ENCODE measurements at regions not wholly inside any gene's neighbourhood (a gene's known extent, or its start where the extent isn't known, plus 50 kb on each side); places are given as distances from the start of the nearest gene placed in this dataset.

- no peak for DNase-seq
- Histone ChIP-seq H3K4me3 (ENCODE audit: low read depth, low read length) (no peak overlapping the region), H3K36me3 (replicated peaks) (no peaks in the 10 kb centered on the region), H3K27me3 (replicated peaks) (peaks cover 4% of the 10 kb centered on the region), H3K27ac (no peak overlapping the region)
- no peak for TF ChIP-seq CTCF (IDR thresholded peaks at IDR 0.05; ENCODE audit: low read depth, low read length, missing control alignments)
- in situ Hi-C loops (cut with HindIII; ENCODE audit: low pct_ligation_motif_present, low sequenced_read_pairs) = no loop called here
Observed at GRCh38 chr15:38781196-38781595, 216.6 kb upstream of the RASGRP1 start.

GRCh38 chr15:38782156-38782555, 217.5 kb upstream of the RASGRP1 start:
- in situ Hi-C loops (cut with HindIII; ENCODE audit: low pct_ligation_motif_present, low sequenced_read_pairs) = no loop called here

GRCh38 chr15:38788918-38789317, 224.3 kb upstream of the RASGRP1 start:
- no peak overlapping the region for H3K27ac ChIP-seq
- H3K27me3 ChIP-seq (replicated peaks) = no peaks in the 10 kb centered on the region
- DNase-seq = no peak
- no peak for TF ChIP-seq CTCF (IDR thresholded peaks at IDR 0.05; ENCODE audit: low read depth, low read length, missing control alignments)
- H3K4me3 ChIP-seq (ENCODE audit: low read depth, low read length) = no peak overlapping the region
- H3K36me3 ChIP-seq (replicated peaks) = no peaks in the 10 kb centered on the region
- in situ Hi-C loops (cut with HindIII; ENCODE audit: low pct_ligation_motif_present, low sequenced_read_pairs) = no loop called here

More at GRCh38 chr15:38782156-38782555, 217.5 kb upstream of the RASGRP1 start:
- no peak for TF ChIP-seq CTCF (IDR thresholded peaks at IDR 0.05; ENCODE audit: low read depth, low read length, missing control alignments)
- Histone ChIP-seq H3K27ac (no peak overlapping the region), H3K4me3 (ENCODE audit: low read depth, low read length) (no peak overlapping the region), H3K27me3 (replicated peaks) (peaks cover 4% of the 10 kb centered on the region), H3K36me3 (replicated peaks) (no peaks in the 10 kb centered on the region)
- DNase-seq = no peak

GRCh38 chr15:38789566-38789965, 225.0 kb upstream of the RASGRP1 start:
- no peak for TF ChIP-seq CTCF (IDR thresholded peaks at IDR 0.05; ENCODE audit: low read depth, low read length, missing control alignments)
- Histone ChIP-seq H3K27ac (no peak overlapping the region), H3K27me3 (replicated peaks) (no peaks in the 10 kb centered on the region), H3K36me3 (replicated peaks) (no peaks in the 10 kb centered on the region), H3K4me3 (ENCODE audit: low read depth, low read length) (no peak overlapping the region)
- no peak for DNase-seq
- in situ Hi-C loops (cut with HindIII; ENCODE audit: low pct_ligation_motif_present, low sequenced_read_pairs) = no loop called here

GRCh38 chr15:38793206-38793810, 228.7 kb upstream of the RASGRP1 start:
- Histone ChIP-seq H3K36me3 (replicated peaks) (no peaks in the 10 kb centered on the region), H3K27me3 (replicated peaks) (no peaks in the 10 kb centered on the region), H3K27ac (no peak overlapping the region), H3K4me3 (ENCODE audit: low read depth, low read length) (no peak overlapping the region)
- TF ChIP-seq CTCF (IDR thresholded peaks at IDR 0.05; ENCODE audit: low read depth, low read length, missing control alignments) = no peak
- no peak for DNase-seq
- in situ Hi-C loops (cut with HindIII; ENCODE audit: low pct_ligation_motif_present, low sequenced_read_pairs) = no loop called here

Measured in brain microvascular endothelial cell (primary cell).